ENCODE measurements at regions not wholly inside any gene's neighbourhood (a gene's known extent, or its start where the extent isn't known, plus 50 kb on each side); places are given as distances from the start of the nearest gene placed in this dataset.

DNA sequence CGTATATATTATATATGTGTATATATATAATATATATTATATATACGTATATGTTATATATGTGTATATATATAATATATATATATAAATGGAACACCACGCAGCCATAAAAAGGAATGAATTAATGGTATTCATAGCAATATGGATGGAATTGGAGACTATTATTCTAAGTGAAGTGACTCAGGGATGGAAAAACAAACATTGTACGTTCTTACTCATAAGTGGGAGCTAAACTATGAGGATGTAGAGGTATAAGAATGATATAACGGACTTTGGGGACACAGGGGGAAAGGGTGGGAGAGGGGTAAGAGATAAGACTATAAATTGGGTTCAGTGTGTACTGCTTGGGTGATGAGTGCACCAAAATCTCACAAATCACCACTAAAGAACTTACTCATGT lies 1388.9 kb downstream of the C4orf33 start:
- no peak for DNase-seq (ENCODE audit: low spot score)

- no peak for DNase-seq (ENCODE audit: low spot score)
Observed at GRCh38 chr4:130485371-130485770, 1389.4 kb downstream of the C4orf33 start.

GRCh38 chr4:130486186-130486585 lies 1390.2 kb downstream of the C4orf33 start:
- DNase-seq (ENCODE audit: low spot score) = no peak

DNA sequence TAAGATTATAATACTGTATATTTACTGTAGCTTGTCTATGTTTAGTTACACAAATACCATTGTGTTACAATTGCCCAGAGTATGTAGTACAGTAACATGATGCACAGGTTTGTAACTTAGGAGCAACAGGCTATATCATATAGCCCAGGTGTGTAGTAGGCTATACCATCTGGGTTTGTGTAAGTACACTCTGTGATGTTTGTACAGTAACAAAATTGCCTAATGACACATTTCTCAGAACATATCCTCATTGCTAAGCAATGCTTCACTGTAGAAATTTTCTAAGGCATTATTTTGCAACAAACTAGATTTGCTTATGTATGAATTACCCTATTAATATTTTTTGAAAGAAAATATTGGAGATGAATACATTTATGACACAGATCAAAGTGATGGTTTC lies 1390.9 kb downstream of the C4orf33 start:
- DNase-seq (ENCODE audit: low spot score) = no peak

DNA sequence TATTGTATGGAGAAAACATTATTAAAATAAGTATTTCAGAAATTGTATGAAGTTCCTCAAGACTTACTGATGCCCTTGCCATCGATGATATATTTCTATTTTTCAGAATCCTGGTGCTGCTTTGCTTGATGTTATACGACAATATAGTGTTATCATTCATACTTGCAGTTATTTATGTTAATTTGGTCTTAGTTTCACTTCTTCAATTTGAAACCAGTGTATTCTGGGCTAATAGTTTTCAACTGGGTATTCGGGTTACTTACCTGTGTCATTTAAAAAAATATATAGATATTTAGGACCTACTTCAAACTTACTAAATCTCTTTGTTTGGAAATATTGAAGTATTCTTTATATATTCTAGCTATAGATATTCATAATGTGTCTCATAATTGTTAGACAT lies 1414.7 kb downstream of the C4orf33 start:
- no peak for DNase-seq (ENCODE audit: low spot score)

GRCh38 chr4:130511776-130512175 lies 1415.8 kb downstream of the C4orf33 start:
- DNase-seq (ENCODE audit: low spot score) = no peak

- no peak for DNase-seq (ENCODE audit: low spot score)
Observed at GRCh38 chr4:130524057-130524456, 1428.1 kb downstream of the C4orf33 start.

DNA sequence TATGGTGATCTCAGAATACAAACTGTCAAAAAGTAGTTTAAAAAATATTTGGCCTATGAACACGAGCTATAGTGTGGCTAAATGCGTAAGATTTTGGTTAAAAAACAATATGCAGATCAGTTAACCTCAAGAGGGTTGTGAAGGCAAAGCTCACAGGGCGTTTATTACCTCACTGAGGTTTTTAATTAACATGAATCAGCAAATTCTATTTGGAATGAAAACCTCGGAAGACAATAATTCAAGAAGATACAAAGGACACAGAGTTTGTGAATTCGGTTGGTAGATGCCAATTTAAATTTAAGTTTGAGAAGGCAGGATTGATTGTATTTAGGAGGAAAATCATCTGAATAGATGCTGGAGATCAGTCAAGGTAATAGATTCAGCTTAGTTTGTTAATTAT lies 1434.6 kb downstream of the C4orf33 start:
- DNase-seq (ENCODE audit: low spot score) = no peak

DNA sequence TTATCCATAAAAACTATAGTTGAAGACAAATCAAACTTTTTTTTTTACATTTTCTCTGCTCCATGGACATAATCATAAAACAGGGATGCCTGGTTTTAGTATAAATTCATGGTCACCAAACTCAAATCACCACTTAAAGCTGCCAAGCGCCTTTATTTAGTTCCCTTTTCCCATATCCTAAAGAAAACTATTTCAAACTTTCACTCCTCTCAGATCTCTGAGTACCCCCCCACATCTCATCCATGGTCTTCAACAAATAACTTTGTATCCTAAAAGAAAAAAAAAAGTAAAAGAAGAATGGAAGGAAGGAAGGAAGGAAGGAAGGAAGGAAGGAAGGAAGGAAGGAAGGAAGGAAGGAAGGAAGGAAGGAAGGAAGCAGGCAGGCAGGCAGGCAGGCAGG lies 1438.7 kb downstream of the C4orf33 start:
- no peak for DNase-seq (ENCODE audit: low spot score)

DNA sequence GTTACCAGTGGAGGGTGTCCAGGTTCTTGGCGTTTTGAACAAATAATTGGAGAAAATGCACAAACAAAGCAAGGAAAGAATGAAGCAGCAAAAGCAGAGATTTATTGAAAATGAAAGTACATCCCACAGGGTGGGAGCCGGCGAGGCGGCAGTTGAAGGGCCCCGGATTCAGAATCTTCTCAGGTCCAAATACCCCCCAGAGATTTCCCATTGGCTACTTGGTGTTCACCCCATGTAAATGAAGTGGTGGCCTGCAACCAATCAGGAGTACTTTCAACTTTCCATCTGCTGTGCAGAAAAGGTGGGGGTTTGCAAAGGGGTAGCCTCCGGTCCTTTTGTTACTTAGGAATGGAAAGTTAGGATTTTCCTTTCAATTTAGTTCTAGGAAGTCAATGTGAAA lies 1447.0 kb downstream of the C4orf33 start:
- no peak for DNase-seq (ENCODE audit: low spot score)

DNA sequence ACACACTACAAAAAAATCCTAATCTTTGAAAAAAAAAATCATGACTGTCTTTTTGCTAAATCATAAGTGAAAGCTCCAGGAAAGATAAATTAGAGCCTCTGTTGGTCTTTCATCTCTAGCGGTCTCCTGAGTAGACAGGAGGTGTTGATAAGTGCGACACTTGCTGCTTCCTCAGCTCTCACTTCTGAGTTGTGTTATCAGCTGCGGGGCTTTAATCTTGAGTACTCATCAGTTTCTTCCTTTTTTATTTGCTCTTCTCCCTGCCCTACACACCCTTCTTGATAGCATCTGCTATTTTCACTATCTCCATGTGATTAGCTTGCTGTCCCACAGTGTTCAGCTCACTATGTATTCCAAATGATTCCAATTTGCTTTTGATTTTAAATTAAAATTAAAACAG lies 1449.2 kb downstream of the C4orf33 start:
- DNase-seq (ENCODE audit: low spot score) = no peak

- no peak for DNase-seq (ENCODE audit: low spot score)
Observed at GRCh38 chr4:130545596-130545995, 1449.6 kb downstream of the C4orf33 start.

GRCh38 chr4:130559268-130559667 lies 1463.3 kb downstream of the C4orf33 start:
- DNase-seq (ENCODE audit: low spot score) = no peak

DNA sequence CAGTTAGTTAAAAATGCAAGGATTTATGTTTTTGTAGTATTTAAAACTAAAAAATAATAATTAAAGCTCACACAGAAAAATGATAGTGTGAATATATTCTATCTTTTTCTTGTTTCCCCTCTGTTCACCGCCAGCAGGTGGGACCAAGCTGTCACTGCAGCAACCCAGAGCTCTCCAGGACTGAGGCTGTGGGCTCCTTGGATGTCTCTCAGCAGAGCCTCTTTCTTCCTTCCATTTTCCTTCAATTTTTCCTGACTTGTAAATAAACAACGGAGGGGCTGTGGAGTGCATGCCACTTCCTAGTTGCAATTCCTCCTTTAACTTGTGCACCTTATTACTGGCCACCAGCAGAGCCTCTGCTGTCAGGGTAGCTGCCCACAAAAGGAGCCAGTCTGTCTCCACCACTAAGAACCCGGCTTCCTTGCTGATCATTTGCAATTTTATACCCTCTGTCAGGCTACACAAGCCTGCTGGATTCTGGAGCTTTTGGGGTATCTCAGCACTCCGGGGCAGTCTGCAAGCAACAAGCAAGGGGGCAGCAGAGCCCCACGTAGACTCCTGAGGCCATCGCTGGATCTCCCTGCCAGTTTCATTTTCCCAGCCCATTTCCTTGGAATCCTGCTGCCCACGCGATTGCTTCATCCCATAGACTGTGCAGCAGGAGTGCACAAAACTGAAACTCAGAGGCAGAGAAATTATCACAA lies 1467.4 kb downstream of the C4orf33 start:
- DNase-seq (ENCODE audit: low spot score) = no peak

GRCh38 chr4:130563889-130564418 lies 1468.0 kb downstream of the C4orf33 start:
- DNase-seq (ENCODE audit: low spot score) = no peak

DNA sequence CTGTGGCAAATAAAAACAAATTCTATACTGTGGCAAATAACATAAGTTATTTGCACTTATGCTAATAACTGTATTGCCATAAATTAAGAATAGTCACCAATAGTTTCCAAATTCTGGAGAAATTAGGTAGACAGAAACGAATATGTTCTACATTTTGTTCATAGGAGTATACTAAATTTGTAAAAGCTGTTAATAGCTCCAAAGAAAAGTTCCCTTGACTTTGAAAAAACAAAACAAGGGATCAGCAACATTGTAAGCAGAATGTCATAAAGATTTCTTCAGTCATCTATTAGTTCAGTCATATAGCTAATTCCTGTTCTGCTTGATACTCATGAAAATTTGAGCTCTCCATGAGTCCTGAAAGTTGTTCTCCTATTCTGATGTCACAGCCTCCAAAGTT lies 1472.8 kb downstream of the C4orf33 start:
- DNase-seq (ENCODE audit: low spot score) = no peak

DNA sequence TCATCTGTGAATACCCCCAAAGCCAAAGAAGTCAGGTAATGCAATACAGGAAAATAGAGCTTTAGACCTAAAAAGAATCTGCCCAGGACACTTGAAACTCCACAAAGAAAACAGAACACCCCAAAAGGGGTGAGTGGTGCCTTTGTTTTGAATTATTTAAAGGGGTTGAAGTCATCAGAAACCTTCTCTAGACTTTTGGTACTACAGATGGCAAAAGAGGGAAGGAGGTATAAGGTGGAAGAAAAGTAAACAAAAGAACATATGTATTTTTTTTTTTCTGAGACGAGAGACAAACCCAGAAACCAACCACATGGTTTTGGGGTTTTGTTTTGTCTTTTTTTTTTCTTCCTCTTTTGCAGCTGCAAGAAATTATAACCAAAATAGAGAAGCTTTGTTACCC lies 1477.8 kb downstream of the C4orf33 start:
- DNase-seq (ENCODE audit: low spot score) = no peak

DNA sequence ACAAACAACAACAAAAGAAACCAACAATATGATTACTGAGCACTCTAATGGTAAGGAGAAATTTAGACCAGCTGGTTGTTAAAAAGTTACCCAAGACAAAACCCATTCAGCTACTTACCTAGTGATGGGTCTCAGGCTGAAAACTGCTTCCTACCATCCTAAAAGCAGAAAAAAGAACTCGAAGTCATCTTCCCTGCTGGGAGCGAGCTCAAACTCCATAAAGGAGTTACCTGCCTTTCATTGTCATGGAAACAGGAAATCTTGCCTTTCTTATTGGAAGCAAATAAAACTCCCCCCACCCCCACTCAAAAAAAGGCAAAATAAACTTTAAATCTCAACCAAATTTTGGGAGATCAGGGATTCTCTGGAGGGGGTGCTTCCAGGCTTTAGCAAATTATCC lies 1478.3 kb downstream of the C4orf33 start:
- DNase-seq (ENCODE audit: low spot score) = no peak

- no peak for DNase-seq (ENCODE audit: low spot score)
Observed at GRCh38 chr4:130576218-130576617, 1480.3 kb downstream of the C4orf33 start.

GRCh38 chr4:130591091-130591490 lies 1495.1 kb downstream of the C4orf33 start:
- no peak for DNase-seq (ENCODE audit: low spot score)

DNA sequence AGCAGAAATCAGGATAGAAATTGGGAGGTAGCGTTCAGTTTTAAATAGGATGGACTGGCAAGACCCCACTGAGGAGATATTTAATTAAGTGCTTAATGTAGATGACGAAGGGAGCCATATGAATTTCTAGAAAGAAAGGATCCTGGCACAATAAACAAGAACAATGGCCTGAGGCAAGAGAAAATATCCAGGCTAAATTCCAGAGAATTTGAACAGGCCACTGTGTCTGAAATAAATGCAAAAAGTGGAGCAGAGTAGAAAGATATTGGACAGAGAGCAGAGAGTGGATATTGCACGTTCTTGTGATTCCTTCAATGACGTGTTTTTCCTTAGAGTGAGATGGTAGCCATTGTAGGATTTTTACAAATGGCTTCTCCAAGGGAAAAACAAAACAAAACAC lies 1504.8 kb downstream of the C4orf33 start:
- no peak for DNase-seq (ENCODE audit: low spot score)

- no peak for DNase-seq (ENCODE audit: low spot score)
Observed at GRCh38 chr4:130603043-130603442, 1507.1 kb downstream of the C4orf33 start.

- DNase-seq (ENCODE audit: low spot score) = no peak
Observed at GRCh38 chr4:130608121-130608520, 1512.2 kb downstream of the C4orf33 start.

GRCh38 chr4:130628531-130628930 lies 1532.6 kb downstream of the C4orf33 start:
- DNase-seq (ENCODE audit: low spot score) = no peak

Measured in hematopoietic multipotent progenitor cell treated with erythropoietin and hydrocortisone succinate and interleukin-3 and kit ligand, for 15 days (in vitro differentiated cells).